NCI-H1092 treated with DMSO at 0.1 percent for 48 hours (cell line): ENCODE measurements at regions not wholly inside any gene's neighbourhood (a gene's known extent, or its start where the extent isn't known, plus 50 kb on each side); places are given as distances from the start of the nearest gene placed in this dataset.
A peak's percentile ranks its signal among the peaks of the same experiment; 100 is the strongest.

Experiments used
- DNase-seq: peaks from one replicate; lab custom pipeline; 2025; lab: John Stamatoyannopoulos, UW

GRCh38 chr14:38774162-38774561 lies 328.9 kb downstream of the SEC23A start:
- no peak for DNase-seq

- no peak for DNase-seq
Observed at GRCh38 chr14:38770251-38770650, 332.8 kb downstream of the SEC23A start.

DNA sequence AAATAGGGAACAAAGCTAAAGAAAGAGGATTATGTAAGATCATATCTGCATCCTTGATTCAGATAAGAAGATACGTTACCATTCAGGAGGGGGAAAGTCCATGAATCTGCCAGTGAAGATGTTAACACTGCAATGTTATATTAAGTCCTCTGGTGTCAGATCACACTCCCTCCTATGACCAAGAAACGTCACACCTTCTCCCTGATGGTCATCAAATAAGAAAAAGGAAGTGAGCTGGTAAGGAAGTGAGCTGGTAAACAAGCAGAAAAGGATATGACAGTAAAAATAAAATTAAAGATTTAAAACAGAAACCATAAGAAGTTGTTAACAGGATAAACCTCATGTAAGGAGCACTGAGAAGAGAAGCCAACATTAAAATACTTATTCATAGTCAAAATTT lies 340.2 kb downstream of the SEC23A start:
- DNase-seq = no peak

DNA sequence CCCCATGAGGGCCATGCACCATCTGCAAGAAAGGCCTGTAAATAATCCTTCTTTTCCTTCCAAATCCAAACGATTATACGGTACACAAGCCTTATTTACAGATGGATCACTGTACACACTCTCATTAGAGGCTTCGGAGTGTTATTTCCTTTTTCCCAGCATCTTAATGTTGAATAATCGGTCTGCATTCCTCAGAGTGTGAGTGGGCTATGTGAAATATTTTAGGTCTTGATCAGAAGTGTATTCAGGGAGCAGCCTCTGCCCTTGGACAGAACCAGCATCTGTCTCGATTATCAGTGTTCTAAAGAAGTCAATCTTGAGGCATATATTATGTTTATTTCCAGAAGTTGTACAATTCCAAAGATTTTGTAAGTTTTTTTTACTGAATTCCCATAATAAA lies 340.6 kb downstream of the SEC23A start:
- no peak for DNase-seq

GRCh38 chr14:38761033-38761432 lies 342.0 kb downstream of the SEC23A start:
- no peak for DNase-seq

DNA sequence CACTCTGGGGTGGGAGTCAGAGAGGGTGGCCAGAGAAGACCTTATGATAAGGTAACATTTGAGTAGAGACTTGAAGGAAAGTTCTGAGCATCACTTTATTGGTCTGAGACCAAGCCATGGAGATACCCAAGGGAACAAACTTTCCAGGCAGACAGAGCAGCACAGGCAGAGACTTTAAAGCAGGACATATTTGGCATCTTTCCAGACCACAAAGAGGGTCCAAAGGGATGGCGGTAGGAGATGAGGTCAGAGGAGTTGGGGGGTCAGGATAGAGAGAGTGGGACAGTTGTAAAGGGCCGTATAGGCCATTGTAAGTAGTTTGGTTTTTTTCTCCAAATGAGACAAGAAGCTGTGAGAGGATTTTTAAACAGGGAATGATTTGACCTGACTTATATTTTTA lies 344.4 kb downstream of the SEC23A start:
- DNase-seq = no peak

DNA sequence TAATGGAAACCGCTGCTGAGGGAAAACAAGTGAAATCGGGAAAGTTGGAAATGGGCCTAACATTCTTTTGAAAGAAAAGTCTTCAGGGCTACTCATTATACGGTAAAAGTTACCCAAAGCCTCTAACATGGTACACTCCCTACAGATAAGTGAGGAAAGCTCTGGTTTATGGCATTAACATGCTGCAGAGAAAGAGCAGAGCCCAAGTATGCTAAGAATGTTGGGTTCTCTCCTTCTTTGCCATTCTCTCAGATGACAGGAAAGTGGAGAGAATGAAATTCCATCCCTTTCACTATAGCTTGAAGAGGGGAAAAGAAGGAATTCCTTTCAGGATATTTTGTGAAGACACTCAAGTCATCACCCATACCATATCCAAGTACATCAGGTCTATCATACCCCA lies 348.0 kb downstream of the SEC23A start:
- DNase-seq = no peak

DNA sequence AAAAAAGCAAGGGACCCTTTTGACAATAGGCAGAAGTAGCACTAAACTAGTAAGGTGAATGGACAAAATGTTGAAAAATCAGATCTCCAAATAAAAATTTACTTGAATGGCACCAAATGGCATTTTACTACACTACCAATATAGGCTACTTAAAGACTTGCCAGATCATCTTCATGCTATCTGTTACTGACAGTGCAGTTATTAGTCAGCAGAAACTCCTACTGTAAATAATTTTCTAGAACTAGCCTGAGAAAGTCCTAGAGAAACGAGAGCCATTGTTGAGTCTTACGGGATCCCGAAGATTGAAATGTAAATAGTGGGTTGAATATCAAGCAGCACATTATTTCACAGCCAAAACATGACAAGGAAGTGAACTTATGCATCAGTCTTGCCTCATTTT lies 350.3 kb downstream of the SEC23A start:
- no peak for DNase-seq

- DNase-seq = no peak
Observed at GRCh38 chr14:38752341-38752740, 350.7 kb downstream of the SEC23A start.

- no peak for DNase-seq
Observed at GRCh38 chr14:38751459-38751858, 351.6 kb downstream of the SEC23A start.

DNA sequence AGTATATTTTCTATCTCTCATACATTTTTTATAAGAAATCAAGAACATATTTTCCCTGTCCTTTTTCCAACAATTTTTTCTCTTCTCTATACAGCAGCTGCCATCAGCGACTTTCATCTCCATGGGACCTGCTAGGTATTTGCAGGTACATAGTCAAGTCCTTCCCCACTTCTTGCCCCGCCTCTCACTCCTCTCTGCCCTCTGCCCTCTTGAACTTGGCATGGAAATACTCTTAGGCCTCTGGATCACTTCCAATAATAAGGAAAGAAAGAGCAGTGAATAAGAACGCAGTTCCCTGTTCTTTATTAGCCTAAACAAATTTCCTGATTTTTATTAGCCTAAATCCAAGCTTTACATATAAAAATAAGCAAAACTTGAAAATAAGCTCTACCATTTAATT lies 353.1 kb downstream of the SEC23A start:
- no peak for DNase-seq

GRCh38 chr14:38745861-38746260 lies 357.2 kb downstream of the SEC23A start:
- DNase-seq = no peak

DNA sequence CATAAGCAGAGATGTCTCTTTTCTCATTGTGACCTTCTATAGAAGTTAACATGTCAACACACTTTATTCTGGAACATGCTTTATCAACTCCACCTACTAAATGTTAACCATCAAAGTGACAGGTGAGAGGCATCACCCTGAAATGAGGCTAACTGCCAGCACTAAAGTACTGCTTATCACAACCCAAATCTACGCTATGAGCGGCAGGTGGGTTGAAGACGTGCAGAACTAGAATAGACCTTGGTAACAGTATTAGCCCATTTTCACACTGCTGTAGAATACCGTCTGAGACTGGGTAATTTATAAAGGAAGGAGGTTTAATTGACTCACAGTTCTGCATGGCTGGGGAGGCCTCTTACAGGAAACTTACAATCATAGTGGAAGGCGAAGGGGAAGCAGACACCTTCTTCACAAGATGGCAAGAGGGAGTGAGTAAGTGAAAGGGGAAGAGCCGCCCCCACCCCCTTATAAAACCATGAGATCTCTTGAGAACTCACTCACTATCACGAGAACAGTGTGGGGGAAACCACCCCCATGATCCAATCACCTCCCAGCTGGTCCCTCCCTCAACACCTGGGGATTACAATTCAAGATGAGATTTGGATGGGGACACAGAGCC lies 359.0 kb downstream of the SEC23A start:
- no peak for DNase-seq

GRCh38 chr14:38737686-38738407 lies 365.2 kb downstream of the SEC23A start:
- no peak for DNase-seq

DNA sequence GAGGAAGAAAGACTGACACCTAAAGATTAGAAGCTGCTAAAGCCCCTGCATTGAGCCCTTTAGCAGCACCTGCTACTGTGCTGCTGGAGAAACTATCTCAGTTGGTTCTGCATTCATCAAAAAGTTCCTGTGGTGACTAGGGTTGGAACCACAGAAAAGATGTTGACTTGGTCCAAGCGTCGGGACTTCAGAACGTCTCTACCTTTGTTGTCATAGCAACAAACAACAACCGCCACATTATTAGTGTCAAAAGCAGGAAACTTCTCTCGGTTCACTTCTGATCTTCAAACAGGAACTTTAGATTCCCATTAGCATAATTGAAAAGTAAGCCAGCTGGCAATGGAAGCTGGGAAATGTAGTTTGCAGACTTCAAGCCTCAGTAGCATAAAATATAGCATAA lies 368.0 kb downstream of the SEC23A start:
- DNase-seq = no peak

- DNase-seq = peak; percentile 81
Observed at GRCh38 chr14:38731962-38732361, 371.1 kb downstream of the SEC23A start.

DNA sequence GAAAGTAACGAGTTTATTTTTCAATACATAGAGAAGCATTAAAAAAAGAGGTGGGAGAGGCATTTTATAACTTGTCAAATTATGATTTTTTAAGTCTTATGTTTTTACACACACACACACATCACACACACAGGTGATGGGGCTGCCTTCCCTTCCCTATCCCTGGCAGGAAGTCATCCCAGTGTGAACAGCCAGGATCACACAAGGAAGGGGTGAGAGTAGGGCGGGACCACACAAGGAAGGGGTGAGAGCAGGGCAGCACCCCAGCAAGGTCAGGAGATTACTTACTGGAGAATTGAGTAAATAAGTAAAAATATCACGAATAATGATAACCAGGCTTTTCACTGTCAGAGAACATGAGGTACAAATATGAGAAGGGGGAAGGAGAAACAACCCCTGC lies 372.6 kb downstream of the SEC23A start:
- DNase-seq = no peak

DNA sequence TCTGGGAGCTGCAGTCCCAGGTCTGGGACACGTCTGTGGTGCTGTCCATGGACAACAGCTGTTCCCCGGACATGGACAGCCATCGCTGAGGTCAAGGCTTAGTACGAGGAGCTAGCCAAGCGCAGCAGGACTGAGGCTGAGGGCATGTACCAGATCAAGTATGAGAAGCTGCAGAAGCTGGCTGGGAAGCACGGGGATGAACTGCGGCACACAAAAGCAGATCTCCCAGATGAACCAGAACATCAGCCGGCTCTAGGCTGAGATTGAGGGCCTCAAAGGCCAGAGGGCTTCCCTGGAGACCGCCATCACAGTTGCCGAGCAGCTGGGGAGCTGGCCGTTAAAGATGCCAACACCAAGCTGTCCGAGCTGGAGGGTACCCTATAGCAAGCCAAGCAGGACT lies 375.3 kb downstream of the SEC23A start:
- no peak for DNase-seq

DNA sequence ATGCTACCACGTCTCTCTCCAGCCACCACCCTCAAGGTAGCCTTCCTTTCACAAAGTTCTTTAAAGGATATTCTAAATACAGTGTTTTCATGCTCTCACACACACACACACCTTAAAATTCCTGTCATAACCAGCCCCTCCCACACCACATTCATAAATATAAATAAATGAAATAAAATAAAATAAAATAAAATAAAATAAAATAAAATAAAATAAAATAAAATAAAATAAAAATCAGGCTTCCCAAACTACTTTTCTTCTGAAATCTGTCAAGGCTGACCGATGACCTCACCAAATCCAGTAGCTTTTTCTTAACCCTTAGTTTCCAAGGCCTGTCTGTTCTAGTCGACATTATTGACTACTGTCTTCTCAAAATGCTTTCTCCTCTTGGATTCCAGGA lies 378.4 kb downstream of the SEC23A start:
- no peak for DNase-seq

GRCh38 chr14:38723959-38724358 lies 379.1 kb downstream of the SEC23A start:
- no peak for DNase-seq

GRCh38 chr14:38723277-38723676 lies 379.8 kb downstream of the SEC23A start:
- no peak for DNase-seq

DNA sequence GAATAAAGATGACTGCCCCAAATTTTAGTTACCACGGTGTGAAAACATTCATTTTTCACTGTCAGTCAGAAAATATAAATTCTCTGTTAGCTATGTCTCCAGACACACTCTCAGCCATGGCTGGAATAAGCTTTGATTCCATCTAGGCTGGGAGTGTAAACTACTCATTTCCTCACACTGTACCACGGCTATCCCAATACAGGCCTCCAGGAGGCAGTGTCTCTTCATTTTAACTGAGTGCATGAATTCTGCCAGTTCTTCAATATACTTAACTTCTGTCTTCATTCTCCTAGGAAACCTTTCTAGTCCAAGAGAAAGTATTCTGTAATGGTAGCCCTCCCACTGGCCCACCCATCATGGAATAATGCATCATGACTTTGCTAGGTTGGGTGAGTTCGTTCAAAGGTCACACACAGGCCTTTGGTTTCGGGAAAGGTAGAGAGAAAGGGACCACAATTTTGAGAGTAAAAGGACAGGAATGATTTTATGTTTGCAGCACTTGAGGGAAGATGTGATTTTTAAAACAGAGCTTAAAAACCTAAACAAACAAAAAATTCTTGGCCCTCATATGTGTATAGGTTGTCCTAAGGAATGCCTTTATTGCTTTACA lies 381.1 kb downstream of the SEC23A start:
- DNase-seq = peak; percentile 37

DNA sequence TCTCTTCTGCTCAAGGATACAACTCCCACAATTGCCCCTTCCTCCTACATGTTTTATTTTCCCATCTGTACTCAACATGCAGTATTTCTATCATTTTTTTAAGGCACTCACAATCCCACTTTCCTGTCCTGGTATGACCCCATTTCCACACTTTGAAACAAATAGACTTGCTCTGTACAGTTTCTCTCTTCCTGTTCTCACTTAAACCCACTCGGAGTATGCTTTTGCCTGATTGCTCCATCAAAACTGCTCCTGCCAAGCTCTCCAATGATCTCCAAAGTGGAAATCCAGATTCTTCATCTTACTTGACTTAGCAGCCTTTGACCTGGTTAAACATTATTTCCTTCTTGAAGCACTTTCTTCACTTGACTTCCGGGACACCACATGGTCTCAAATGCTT lies 384.5 kb downstream of the SEC23A start:
- DNase-seq = no peak

DNA sequence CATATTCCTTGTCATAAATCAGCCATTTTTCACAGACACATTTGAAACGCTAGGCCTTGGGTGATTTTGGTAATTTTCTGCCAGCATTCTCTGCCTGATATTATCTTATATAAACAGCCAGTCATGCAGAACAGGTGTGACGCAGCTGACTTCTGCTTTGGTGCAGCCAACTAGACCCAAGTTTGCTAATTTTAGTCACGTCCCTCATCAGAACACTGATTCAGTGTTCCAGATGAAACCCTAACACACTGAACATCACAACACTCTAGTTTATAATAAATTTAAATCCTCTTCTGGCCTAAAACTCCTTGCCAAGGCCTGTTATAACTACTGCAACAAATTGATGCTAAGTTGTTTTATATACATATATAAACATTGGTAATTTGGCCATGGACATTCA lies 386.1 kb downstream of the SEC23A start:
- peak; percentile 45 for DNase-seq
